GM23248 (cell line): ENCODE measurements at regions not wholly inside any gene's neighbourhood (a gene's known extent, or its start where the extent isn't known, plus 50 kb on each side); places are given as distances from the start of the nearest gene placed in this dataset.

Experiments used
- EZH2 ChIP-seq: fragments of 200-600 bp; sonication (generic); IDR thresholded peaks from 2 replicates; pipeline ENCODE4 v1.6.1; 2018; ENCODE audit warnings: antibody characterized with exemption, mild to moderate bottlenecking; ENCODE audit not compliant: insufficient read depth, poor library complexity, severe bottlenecking
- EZH2phosphoT487 ChIP-seq: fragments of 200-600 bp; sonication (generic); IDR thresholded peaks from 2 replicates; pipeline ENCODE4 v1.6.1; 2018; ENCODE audit warnings: antibody characterized with exemption, moderate library complexity, mild to moderate bottlenecking, low read depth; ENCODE audit not compliant: insufficient read depth

- TF ChIP-seq EZH2phosphoT487 = no peak
- no peak for TF ChIP-seq EZH2
Observed at GRCh38 chr2:155944218-155944617, 388.3 kb downstream of the NR4A2 start.
